GM21381 (cell line): ENCODE measurements at regions not wholly inside any gene's neighbourhood (a gene's known extent, or its start where the extent isn't known, plus 50 kb on each side); places are given as distances from the start of the nearest gene placed in this dataset.
"Not testable (repeated sequence)": the region's sequence is repeated elsewhere in the genome, so short reads cannot be mapped to it uniquely, and the experiment has no call there.

Experiments
- ATAC-seq: cut with Tn5 transposase; IDR thresholded peaks from one replicate; pipeline ENCODE4 v1.9.1; 2021; ENCODE audit warnings: mild to moderate bottlenecking, moderate library complexity; ENCODE audit not compliant: unreplicated experiment

DNA sequence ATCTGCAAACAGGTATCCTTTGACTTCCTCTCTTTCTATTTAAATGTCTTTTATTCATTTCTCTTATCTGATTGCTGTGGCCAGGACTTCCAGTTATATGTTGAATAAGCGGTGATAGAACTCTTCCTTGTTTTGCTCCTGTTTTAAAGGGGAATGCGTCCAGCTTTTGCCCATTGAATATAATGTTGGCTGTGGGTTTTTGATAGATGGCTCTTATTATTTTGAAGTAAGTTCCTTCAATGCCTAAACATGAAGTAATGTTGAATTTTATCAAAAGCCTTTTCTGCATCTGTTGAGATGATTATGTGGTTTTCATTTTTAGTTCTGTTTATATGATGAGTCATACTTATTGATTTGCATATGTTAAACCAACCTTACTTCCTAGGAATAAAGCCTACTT is 300.5 kb upstream of the CTNND2 start:
- no peak for ATAC-seq

DNA sequence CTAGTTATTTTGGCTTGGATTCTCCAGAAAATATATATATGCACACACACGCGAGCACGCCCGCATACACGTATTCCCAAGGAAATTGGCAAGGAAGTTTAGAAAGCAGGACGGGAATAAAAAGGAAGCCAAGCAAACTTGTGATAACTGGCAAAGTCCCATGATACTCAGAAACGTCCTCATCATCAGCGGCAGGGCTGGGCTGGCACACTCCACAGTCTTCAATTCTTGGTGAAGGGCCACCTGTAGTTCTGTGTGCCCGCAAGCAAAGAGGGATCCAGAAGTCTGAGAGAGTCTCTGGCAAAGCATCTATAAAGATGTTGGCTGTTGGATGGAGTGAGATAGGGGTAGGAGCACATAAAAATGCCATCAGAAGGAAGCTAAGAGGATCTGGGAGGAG is 289.3 kb upstream of the CTNND2 start:
- no peak for ATAC-seq

DNA sequence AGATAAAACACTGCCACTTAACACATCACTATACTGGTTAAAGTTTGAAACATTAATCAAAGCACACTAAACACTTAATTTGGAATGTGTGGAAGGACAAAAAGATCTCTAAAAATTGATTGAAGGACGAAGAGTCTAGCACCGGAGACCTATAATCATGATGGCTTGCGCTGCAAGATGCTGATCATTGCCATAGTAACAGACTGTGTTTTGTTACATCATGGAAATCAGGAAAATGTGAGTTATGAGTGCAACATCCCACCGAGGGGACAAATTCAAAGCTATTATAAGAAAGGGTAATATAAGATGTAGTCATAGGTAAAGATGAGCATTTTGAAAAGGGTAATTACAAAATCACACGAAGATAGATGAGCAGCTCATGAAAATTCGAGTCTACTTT is 278.8 kb upstream of the CTNND2 start:
- no peak for ATAC-seq

- no peak for ATAC-seq
These were observed 273.6 kb upstream of the CTNND2 start for GRCh38 chr5:12177851-12178250.

- no peak for ATAC-seq
These were observed 273.0 kb upstream of the CTNND2 start for GRCh38 chr5:12177225-12177624.

DNA sequence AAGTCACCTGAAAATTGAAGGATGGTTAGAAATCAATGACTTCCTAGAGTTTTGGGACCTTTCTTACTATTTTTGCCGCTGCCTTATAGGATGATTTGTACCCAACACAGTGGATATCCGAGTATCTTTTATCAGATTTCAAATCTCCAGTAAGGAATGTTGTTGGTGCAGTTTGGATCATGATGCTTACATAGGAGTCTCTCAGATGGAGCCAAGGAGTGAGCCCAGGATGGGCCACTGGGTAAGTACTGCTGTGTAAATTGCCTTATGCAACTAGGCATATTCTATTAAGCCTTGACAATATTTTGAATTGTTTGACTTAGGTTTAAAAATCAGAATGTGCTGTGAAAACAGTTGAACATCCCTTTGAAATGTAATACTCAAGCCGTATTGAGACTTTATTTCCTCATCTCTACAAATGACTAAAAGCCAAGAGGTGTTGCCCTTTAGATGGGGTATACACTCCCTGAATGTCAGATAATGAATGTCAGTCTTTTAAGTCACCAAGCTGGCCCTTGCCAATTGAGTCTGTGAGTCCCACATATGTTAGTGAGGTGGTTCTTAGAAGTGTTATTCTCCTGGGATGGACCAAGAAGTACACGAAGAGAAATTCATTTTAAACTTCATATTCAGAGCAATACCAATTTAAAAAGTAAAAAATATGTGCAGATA is 271.8 kb upstream of the CTNND2 start:
- ATAC-seq = no peak

- ATAC-seq = no peak
These were observed 270.5 kb upstream of the CTNND2 start for GRCh38 chr5:12174734-12175133.

DNA sequence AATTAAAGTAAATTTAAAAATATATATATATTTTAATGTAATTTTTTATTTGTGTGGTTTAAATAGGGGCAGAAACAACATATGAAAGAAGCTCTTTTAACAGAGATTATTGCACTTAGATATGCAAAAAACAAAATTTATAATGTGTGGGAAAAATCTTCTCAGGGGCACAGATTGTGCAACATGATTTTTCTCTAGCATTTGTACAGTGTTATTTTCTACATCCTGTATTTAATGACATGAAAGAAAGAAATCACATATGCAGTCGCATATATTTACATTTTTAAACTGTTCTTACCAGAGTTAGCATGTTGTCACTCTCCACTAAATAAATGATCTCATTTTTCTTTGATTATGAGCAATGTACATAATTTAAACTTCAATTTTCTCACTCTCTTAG is 265.3 kb upstream of the CTNND2 start:
- ATAC-seq = no peak

- no peak for ATAC-seq
These were observed 258.6 kb upstream of the CTNND2 start for GRCh38 chr5:12162863-12163262.

DNA sequence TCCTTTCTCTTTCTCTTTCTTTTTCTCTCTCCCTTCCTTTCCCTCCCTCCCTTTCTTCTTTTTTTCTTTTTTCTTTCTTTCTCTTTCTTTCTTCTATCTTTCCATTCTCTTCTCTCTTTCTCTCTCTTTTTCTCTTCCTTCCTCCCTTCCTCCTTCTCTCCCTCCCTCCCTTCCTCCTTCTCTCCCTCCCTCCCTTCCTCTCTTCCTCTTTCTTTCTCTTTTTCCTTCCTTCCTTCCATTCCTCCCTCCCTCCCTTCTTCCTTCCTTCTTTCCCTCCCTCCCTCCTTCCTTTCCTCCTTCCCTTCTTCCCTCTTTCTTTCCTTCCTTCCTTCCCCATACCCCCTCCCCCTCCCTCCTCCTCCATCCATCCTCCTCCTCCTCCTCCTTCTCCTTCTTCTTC is 243.3 kb upstream of the CTNND2 start:
- ATAC-seq = no peak

- ATAC-seq = no peak
These were observed 237.2 kb upstream of the CTNND2 start for GRCh38 chr5:12141496-12141895.

DNA sequence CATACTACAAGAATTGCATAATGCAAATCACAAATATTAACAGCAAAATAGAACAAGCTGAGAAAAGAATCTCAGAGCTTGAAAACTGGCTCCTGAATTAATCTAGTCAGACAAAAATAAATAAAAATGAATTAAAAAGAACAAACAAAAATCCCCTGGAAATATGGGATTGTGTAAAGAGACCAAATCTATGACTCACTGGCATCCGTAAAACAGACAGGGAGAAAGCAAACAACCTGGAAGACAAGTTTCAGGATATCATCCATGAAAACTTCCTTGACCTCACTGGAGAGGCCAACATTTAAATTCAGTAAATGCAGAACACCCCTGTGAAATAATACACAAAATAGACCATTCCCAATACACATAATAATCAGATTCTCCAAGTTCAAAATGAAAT is 229.3 kb upstream of the CTNND2 start:
- ATAC-seq = no peak

DNA sequence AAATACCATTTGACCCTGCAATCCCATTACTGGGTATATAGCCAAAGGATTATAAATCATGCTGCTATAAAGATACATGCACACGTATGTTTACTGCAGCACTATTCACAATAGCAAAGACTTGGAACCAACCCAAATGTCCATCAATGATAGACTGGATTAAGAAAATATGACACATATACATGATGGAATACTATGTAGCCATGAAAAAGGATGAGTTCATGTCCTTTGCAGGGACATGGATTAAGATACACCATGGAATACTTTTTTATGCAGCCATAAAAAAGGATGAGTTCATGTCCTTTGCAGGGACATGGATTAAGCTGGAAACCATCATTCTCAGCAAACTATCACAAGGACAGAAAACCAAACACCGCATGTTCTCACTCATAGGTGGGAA is 226.8 kb upstream of the CTNND2 start:
- not testable (repeated sequence) for ATAC-seq

DNA sequence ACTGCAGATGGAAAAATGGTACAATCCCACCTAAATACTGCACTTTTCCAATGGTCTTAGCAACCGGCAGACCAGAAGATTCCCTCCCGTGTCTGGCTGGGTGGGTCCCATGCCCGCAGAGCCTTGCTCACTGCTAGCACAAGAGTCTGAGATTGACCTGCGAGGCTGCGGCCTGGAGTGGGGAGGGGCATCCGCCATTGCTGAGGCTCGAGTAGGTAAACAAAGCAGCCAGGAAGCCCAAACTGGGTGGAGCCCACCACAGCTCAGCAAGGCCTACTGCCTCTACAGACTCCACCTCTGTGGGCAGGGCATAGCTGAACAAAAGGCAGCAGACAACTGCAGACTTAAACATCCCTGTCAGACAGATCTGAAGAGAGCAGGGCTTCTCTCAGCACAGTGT is 221.6 kb upstream of the CTNND2 start:
- ATAC-seq = no peak

- no peak for ATAC-seq
These were observed 215.4 kb upstream of the CTNND2 start for GRCh38 chr5:12119657-12120056.

DNA sequence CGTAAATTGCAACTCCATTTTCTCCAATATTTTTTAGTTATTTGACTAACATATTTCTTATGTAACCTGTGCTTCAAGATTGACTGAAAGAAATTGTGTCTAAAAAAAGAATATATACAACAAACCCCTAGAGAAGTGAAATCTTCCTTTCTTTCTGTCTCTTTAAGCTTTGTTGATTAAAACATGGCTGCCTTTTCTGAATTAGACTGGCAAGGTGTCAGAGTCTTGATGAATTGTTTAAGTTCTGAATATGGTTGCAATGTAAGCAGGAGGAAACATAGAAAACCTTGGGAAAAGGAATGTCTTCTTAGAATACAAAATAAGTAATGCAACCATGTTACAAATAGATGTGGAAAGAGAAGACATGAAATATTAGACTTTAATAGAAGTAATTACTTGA is 209.8 kb upstream of the CTNND2 start:
- ATAC-seq = no peak

DNA sequence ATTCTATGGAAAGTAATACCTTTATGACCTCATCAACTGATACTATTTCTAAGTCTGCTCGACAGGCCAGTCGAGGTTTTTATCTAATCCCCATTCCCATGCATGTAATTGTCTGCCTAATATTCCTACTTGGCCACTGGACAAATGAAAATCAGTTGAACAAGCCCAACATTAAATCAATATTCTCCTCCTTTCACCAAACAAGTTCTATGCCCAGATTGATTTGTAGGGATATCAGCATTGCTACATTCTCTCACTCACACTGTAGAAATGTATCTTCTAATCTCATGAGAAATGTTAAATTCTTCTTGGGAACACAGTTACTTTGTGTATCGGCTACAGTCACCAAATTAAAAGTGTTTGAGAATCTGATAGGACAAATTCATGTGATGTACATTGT is 208.8 kb upstream of the CTNND2 start:
- ATAC-seq = no peak

DNA sequence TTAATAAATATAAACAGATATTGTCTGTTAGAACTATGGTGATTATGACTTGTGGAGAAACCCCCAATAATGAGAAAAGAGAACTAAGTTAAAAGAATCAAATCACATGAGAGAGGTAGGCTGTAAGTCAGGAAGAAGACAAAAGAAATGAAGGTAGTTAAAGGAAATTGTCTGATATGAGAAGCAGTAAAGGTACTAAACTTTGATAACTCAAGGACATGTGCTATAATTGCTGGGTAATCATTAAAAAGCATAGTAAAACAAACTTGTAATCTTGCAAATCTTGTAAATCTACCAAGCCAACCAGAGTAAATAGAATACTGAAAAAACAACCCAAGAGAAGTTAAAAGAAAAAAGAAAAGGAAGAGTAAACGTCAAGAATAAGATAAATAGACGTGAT is 207.0 kb upstream of the CTNND2 start:
- no peak for ATAC-seq

- ATAC-seq = no peak
These were observed 206.4 kb upstream of the CTNND2 start for GRCh38 chr5:12110629-12111028.

DNA sequence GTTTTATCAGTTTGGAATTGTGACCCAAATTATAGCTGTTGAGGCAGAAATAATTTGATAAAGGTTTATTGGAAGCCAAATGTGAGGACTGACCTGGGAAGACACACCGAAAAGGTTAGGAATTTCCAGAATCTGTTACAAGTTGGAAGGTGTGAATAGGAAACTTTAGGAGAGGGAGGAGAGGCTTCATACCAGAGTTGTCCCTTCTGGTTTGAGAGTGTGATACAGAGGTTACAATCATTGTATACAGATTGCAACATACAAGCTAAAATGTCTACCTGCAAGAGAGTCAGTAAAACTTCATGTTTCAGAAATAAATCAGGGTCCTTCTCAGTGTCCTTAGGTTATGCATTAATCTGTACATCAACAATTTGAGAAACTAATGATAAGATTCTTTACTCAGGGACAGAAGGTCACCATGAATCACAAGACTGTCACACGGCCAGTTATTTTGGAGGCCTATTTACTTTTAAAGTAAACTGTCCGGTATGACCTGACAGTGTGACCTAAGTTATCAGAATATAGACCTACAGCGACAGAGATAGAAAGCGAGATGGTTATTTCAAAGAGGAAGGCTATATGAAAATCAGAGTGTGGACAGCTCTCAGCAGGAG is 204.9 kb upstream of the CTNND2 start:
- ATAC-seq = no peak

DNA sequence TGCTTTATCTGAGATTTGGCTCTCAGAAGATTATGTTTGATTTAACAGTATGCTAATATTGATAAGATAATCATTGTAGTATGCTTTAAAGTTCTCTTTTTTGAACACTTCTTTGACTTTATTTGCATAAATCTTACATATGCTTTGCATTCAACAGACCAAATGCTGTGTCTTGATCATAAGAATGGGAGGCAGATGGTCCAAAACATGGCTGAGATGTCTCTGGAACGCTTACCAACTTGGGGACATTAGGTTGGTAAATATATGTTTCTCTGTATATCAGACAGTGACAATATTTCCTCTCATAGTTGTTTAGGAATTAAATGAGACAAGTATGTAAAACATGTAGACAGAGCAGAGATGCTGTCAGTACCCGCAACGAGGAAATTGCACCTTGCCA is 197.9 kb upstream of the CTNND2 start:
- no peak for ATAC-seq

GRCh38 chr5:12100542-12100941 is 196.3 kb upstream of the CTNND2 start:
- ATAC-seq = no peak

DNA sequence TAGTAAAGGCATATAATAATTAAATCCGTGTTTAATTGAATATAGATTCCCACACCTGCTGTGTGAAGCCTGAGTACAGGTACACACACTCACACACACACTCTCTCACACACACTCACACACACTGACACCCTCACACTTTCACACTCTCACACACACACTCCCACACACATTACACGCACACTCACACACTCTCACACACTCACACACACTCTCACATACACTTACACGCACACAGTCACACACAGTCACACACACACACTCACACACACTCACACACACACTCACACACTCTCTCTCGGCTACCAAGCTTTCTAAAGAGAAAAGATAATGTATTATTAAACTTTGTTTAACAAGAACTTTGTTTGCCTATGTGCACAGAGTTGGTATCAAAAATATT is 195.1 kb upstream of the CTNND2 start:
- ATAC-seq = no peak
